Fibroblast of lung (primary cell): ENCODE measurements at regions not wholly inside any gene's neighbourhood (a gene's known extent, or its start where the extent isn't known, plus 50 kb on each side); places are given as distances from the start of the nearest gene placed in this dataset.

Experiments
- DNase-seq, 2 donors: peaks; one replicate each; pipeline versions ENCODE4 v3.0.0 to v3.0.0-alpha.2; 2010; ENCODE audit warnings: low read depth in 2 of 2
- H2AFZ ChIP-seq: 2 replicates; pipeline ENCODE4 v1.5.1; 2012; ENCODE audit warnings: low read length, control low read depth, inconsistent platforms
- H3K27ac ChIP-seq: 2 replicates; pipeline ENCODE4 v1.5.1; 2011; ENCODE audit warnings: low read length, control low read depth; ENCODE audit not compliant: insufficient read depth
- H3K27me3 ChIP-seq: 2 replicates; pipeline ENCODE4 v1.5.1; 2011; ENCODE audit warnings: mild to moderate bottlenecking, low read length; ENCODE audit not compliant: control insufficient read depth, insufficient read depth
- H3K36me3 ChIP-seq: 2 replicates; pipeline ENCODE4 v1.5.1; 2011; ENCODE audit warnings: low read length; ENCODE audit not compliant: control insufficient read depth, insufficient read depth
- H3K4me1 ChIP-seq: 2 replicates; pipeline ENCODE4 v1.5.1; 2011; ENCODE audit warnings: low read length; ENCODE audit not compliant: control insufficient read depth, insufficient read depth; ENCODE audit errors: extremely low read depth
- H3K4me2 ChIP-seq: 2 replicates; pipeline ENCODE4 v1.5.1; 2011; ENCODE audit warnings: low read length, control low read depth; ENCODE audit not compliant: insufficient read depth; ENCODE audit errors: extremely low read depth
- H3K4me3 ChIP-seq, 4 experiments: fragments of 200-600 bp in 1 of 4; sonication (generic) in 1 of 4; replicated peaks in 1 of 4; 2 replicates each; pipeline ENCODE4 v1.5.1; 2011 to 2016; ENCODE audit warnings: low read length in 4 of 4, low read depth in 3 of 4, mild to moderate bottlenecking in 3 of 4, control low read depth in 2 of 4, inconsistent platforms in 1 of 4, mixed read lengths in 1 of 4; ENCODE audit not compliant: insufficient read depth in 1 of 4; ENCODE audit errors: control extremely low read depth in 1 of 4
- H3K79me2 ChIP-seq: 2 replicates; pipeline ENCODE4 v1.5.1; 2012; ENCODE audit warnings: mild to moderate bottlenecking, low read length, inconsistent platforms; ENCODE audit not compliant: control insufficient read depth, insufficient read depth
- H3K9ac ChIP-seq: 2 replicates; pipeline ENCODE4 v1.5.1; 2011; ENCODE audit warnings: mild to moderate bottlenecking, low read length, control low read depth; ENCODE audit not compliant: insufficient read depth
- H3K9me3 ChIP-seq: 2 replicates; pipeline ENCODE4 v1.5.1; 2012; ENCODE audit warnings: low read depth, low read length; ENCODE audit not compliant: control insufficient read depth, insufficient read depth
- H4K20me1 ChIP-seq: 2 replicates; pipeline ENCODE4 v1.5.1; 2011; ENCODE audit warnings: low read length; ENCODE audit not compliant: control insufficient read depth, insufficient read depth; ENCODE audit errors: extremely low read depth
- EZH2 ChIP-seq: IDR thresholded peaks from 2 replicates; pipeline ENCODE4 v1.5.1; 2012; ENCODE audit warnings: low read length, control low read depth, mild to moderate bottlenecking; ENCODE audit errors: missing control alignments
- TF ChIP-seq, protein P1 (sequence below), 2 donors: IDR thresholded peaks in 1 of 2; conservative IDR thresholded peaks in 1 of 2; 1 replicate in 1 of 2; 2 replicates in 1 of 2; pipeline ENCODE4 v1.5.1; 2011 to 2012; ENCODE audit warnings: low read length in 2 of 2, control low read depth in 1 of 2, inconsistent platforms in 1 of 2, low read depth in 1 of 2, mild to moderate bottlenecking in 1 of 2

DNA sequence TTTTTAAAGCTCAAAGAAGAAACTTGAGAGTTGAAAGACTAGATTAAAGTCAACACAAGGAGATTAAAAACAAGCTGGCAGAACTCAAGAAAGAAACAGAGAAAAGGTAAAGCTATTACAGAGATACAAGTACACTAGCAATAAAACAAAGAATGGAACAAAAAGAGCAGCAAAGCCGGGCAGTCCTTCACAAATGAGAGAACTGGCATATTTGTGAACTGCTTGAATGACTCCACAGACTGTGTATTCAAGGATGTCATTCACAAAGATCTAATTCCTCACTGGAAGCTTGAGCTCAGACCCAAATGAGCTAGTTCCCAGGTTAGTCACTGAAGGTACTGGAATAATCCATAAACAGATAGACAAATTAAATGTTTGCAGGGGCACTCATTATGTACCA is 318.0 kb downstream of the MYCN start:
- Histone ChIP-seq H3K4me3 (no peak overlapping the region), H3K36me3 (no peaks in the 10 kb centered on the region), H4K20me1 (no peaks in the 10 kb centered on the region), H3K4me2 (no peak overlapping the region), H2AFZ (no peak overlapping the region), H3K27ac (no peak overlapping the region), H3K9ac (no peak overlapping the region), H3K4me1 (no peaks in the 10 kb centered on the region), H3K27me3 (no peaks in the 10 kb centered on the region), H3K79me2 (no peaks in the 10 kb centered on the region), H3K9me3 (no peaks in the 10 kb centered on the region)
- TF ChIP-seq EZH2 = no peak
- TF ChIP-seq, protein P1, sequence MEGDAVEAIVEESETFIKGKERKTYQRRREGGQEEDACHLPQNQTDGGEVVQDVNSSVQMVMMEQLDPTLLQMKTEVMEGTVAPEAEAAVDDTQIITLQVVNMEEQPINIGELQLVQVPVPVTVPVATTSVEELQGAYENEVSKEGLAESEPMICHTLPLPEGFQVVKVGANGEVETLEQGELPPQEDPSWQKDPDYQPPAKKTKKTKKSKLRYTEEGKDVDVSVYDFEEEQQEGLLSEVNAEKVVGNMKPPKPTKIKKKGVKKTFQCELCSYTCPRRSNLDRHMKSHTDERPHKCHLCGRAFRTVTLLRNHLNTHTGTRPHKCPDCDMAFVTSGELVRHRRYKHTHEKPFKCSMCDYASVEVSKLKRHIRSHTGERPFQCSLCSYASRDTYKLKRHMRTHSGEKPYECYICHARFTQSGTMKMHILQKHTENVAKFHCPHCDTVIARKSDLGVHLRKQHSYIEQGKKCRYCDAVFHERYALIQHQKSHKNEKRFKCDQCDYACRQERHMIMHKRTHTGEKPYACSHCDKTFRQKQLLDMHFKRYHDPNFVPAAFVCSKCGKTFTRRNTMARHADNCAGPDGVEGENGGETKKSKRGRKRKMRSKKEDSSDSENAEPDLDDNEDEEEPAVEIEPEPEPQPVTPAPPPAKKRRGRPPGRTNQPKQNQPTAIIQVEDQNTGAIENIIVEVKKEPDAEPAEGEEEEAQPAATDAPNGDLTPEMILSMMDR (conservative IDR thresholded peaks at IDR 0.05 in 1 of 2, IDR thresholded peaks at IDR 0.05 in 1 of 2; ENCODE audit: low read depth in 1 of 2, low read length in 2 of 2) = no peak
- no peak for DNase-seq

DNA sequence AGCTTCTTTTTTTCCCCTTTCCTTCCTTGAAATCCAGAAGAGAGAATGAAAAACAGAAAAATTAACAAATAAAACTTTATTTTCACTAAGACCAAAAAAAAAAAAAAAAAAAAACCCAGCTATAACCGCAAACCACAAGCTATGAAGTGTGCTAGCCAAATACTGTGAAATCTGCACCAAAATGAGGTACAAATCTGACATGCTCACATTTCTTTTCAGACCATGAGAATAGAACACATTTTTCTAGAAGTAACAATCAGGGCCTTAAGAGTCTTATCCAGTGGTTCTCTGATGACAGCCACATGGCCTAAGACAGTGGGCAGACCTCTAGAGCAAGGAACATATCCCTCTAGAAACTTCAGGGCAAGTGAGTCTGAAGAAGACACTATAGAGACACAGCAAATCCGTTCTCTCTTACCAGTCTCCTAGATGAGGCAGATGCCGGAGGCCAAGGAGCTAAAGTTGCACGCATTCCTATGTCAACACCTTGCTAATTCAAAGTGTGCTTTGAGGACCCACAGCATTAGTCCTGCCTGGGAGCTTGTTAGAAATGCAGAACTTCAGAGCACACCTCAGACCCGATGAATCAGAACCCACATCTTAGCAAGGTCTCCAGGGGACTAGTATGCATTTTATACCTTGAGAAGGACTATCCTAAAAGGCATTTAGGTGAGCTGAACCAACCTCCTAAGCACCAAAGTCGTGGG is 317.1 kb downstream of the MYCN start:
- Histone ChIP-seq H4K20me1 (no peaks in the 10 kb centered on the region), H3K9me3 (no peaks in the 10 kb centered on the region), H3K27ac (no peak overlapping the region), H3K27me3 (no peaks in the 10 kb centered on the region), H3K9ac (no peak overlapping the region), H3K4me3 (no peak overlapping the region), H3K4me2 (no peak overlapping the region), H2AFZ (no peak overlapping the region), H3K36me3 (no peaks in the 10 kb centered on the region), H3K4me1 (no peaks in the 10 kb centered on the region), H3K79me2 (no peaks in the 10 kb centered on the region)
- TF ChIP-seq, protein P1 (conservative IDR thresholded peaks at IDR 0.05 in 1 of 2, IDR thresholded peaks at IDR 0.05 in 1 of 2; ENCODE audit: low read depth in 1 of 2, low read length in 2 of 2) = no peak
- no peak for TF ChIP-seq EZH2
- DNase-seq = no peak

DNA sequence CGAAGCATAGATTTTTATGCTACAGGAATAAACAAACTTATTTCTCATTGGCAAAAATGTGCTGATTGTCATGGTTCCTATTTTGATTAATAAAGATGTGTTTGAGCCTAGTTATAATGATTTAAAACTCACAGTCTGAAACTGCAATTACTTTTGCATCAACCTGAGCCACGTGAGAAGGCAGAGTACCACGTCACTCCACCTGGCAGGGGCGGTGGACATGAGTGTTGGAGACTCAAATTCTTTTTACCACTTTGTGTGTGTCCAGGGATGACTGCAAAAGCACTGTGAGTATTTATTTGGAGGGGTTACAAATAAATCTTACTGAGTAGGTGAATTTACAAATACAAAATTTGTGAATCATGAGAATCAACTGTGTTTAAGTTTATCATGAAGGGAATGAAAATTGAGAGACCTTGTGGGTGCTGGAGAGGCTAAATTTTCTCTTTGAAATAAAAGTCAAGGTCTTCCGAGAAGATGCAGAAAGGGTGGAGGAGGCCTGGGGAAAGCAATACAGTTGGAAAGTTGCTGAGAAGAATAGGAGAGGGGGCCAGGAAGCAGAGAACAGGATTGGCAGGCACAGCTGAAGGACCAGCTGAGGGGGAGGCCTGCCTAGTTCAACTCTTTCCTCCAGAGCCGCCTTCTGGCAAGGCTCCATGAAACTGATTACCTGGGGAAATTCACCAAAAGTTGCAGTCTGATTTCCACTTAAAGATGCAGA is 316.4 kb downstream of the MYCN start:
- H4K20me1 ChIP-seq = no peaks in the 10 kb centered on the region
- H3K27ac ChIP-seq = no peak overlapping the region
- no peaks in the 10 kb centered on the region for H3K36me3 ChIP-seq
- H3K9me3 ChIP-seq = no peaks in the 10 kb centered on the region
- no peaks in the 10 kb centered on the region for H3K27me3 ChIP-seq
- no peak overlapping the region for H3K4me3 ChIP-seq
- TF ChIP-seq, protein P1 (conservative IDR thresholded peaks at IDR 0.05 in 1 of 2, IDR thresholded peaks at IDR 0.05 in 1 of 2; ENCODE audit: low read depth in 1 of 2, low read length in 2 of 2) = no peak
- H3K79me2 ChIP-seq = no peaks in the 10 kb centered on the region
- no peak for DNase-seq
- no peak overlapping the region for H3K4me2 ChIP-seq
- H3K4me1 ChIP-seq = no peaks in the 10 kb centered on the region
- no peak overlapping the region for H3K9ac ChIP-seq
- no peak overlapping the region for H2AFZ ChIP-seq
